Osteocyte (in vitro differentiated cells): ENCODE measurements at regions not wholly inside any gene's neighbourhood (a gene's known extent, or its start where the extent isn't known, plus 50 kb on each side); places are given as distances from the start of the nearest gene placed in this dataset.

Experiments
- DNase-seq: peaks from one replicate; pipeline ENCODE4 v3.0.0; 2021; ENCODE audit warnings: mixed read lengths; ENCODE audit not compliant: unreplicated experiment; ENCODE audit errors: extremely low spot score
- H3K27ac Mint-ChIP-seq: one replicate; pipeline ENCODE4 v1.8.0; 2021; ENCODE audit warnings: mild to moderate bottlenecking, mixed read lengths; ENCODE audit not compliant: unreplicated experiment
- H3K27me3 Mint-ChIP-seq: one replicate; pipeline ENCODE4 v1.8.0; 2021; ENCODE audit warnings: mixed read lengths; ENCODE audit not compliant: unreplicated experiment
- H3K36me3 Mint-ChIP-seq: one replicate; pipeline ENCODE4 v1.8.0; 2021; ENCODE audit warnings: mixed read lengths; ENCODE audit not compliant: unreplicated experiment
- H3K4me1 Mint-ChIP-seq: one replicate; pipeline ENCODE4 v1.8.0; 2021; ENCODE audit warnings: mixed read lengths; ENCODE audit not compliant: unreplicated experiment
- H3K4me3 Mint-ChIP-seq: one replicate; pipeline ENCODE4 v1.8.0; 2021; ENCODE audit warnings: mild to moderate bottlenecking, moderate library complexity, mixed read lengths; ENCODE audit not compliant: unreplicated experiment
- H3K9me3 Mint-ChIP-seq: one replicate; pipeline ENCODE4 v1.8.0; 2021; ENCODE audit warnings: mixed read lengths; ENCODE audit not compliant: unreplicated experiment
- TF ChIP-seq, protein P1 (sequence below): fragments of 200-600 bp; sonication (generic); IDR thresholded peaks from 2 replicates; pipeline ENCODE4 v1.5.0; 2021; ENCODE audit warnings: antibody characterized with exemption, mild to moderate bottlenecking, moderate library complexity

DNA sequence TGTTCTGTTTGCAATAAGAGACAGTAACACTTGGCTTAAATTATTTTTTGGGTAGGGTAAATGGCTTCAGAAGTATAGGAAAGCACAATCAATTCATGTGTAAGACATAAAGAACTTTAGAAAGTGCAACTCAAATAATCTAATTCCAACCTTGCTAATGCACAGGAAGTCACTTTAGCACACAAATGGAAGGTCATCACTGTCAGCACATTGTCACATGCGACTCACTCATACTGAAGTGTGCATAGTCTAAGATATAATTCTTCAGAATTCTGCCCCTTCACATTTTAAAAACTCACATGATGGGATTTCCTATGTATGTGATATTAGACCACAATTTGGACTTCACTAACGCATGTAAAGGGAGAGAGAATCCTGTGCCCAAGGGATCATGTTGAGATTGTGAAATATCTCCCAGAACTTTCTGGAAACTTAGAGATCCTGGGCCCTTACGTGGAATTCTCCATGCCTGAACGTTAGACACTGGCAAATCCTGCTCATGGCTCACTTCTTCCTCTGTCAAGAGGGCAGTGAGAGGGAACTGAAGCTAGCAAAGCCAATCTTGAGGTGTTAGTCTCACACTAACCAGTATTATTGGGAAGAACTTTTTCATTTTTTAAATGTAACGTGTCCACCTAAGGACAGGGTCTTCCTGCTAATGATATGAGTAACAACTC lies 403.2 kb upstream of the PTGER4 start:
- no peak overlapping the region for H3K27ac Mint-ChIP-seq
- H3K36me3 Mint-ChIP-seq: no peaks in the 10 kb centered on the region
- H3K4me1 Mint-ChIP-seq: peaks cover 20% of the 10 kb centered on the region
- no peak for DNase-seq
- H3K27me3 Mint-ChIP-seq: peaks cover 2% of the 10 kb centered on the region
- no peak overlapping the region for H3K4me3 Mint-ChIP-seq
- no peaks in the 10 kb centered on the region for H3K9me3 Mint-ChIP-seq
- TF ChIP-seq, protein P1, sequence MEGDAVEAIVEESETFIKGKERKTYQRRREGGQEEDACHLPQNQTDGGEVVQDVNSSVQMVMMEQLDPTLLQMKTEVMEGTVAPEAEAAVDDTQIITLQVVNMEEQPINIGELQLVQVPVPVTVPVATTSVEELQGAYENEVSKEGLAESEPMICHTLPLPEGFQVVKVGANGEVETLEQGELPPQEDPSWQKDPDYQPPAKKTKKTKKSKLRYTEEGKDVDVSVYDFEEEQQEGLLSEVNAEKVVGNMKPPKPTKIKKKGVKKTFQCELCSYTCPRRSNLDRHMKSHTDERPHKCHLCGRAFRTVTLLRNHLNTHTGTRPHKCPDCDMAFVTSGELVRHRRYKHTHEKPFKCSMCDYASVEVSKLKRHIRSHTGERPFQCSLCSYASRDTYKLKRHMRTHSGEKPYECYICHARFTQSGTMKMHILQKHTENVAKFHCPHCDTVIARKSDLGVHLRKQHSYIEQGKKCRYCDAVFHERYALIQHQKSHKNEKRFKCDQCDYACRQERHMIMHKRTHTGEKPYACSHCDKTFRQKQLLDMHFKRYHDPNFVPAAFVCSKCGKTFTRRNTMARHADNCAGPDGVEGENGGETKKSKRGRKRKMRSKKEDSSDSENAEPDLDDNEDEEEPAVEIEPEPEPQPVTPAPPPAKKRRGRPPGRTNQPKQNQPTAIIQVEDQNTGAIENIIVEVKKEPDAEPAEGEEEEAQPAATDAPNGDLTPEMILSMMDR: no peak

DNA sequence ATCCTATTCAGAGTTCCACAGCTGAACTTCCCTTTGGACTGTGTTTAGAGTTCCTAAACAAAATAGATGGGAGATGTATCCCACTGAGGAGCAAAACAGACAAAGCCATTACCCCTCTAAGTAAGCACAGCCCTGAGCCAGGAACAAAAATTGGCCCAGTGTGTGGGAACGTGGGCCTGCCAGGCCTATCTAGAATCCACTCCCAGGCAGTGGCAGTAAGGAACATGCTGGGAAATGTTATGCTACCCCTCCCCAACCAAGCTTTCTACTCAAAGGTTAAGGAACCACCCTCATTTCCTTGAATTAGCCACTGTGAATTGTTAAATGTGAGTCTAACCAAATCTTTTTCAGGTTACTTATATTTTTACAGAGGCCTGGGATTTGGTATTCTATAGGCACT lies 405.1 kb upstream of the PTGER4 start:
- H3K4me3 Mint-ChIP-seq: no peak overlapping the region
- TF ChIP-seq, protein P1: no peak

DNA sequence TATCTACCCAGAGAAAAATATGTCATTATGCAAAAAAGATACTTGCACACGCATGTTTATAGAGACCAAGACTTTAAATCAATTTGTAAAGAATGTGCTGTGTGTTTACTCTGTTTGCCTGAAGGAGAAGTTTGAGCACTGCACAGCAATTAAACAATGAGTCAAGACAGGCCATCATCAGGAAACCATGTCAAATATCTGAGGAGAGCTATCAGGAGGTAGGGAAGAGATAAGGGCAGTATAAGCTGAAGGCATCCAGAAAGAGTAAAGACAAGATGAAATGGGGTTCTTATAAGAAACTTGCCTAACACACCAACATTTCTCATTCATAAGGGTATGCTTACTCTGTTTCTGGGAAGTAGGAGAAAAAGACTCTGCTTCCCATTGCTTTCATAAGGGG lies 405.8 kb upstream of the PTGER4 start:
- Mint-ChIP-seq H3K27me3 (peaks cover 2% of the 10 kb centered on the region), H3K9me3 (no peaks in the 10 kb centered on the region), H3K4me1 (peaks cover 8% of the 10 kb centered on the region), H3K27ac (no peak overlapping the region), H3K36me3 (no peaks in the 10 kb centered on the region), H3K4me3 (no peak overlapping the region)
- TF ChIP-seq, protein P1: no peak
- DNase-seq: no peak

More for the DNA sequence above, 405.1 kb upstream of the PTGER4 start:
- Mint-ChIP-seq H3K4me1 (peaks cover 12% of the 10 kb centered on the region), H3K27me3 (peaks cover 2% of the 10 kb centered on the region), H3K36me3 (no peaks in the 10 kb centered on the region), H3K9me3 (no peaks in the 10 kb centered on the region), H3K27ac (no peak overlapping the region)
- DNase-seq: no peak

DNA sequence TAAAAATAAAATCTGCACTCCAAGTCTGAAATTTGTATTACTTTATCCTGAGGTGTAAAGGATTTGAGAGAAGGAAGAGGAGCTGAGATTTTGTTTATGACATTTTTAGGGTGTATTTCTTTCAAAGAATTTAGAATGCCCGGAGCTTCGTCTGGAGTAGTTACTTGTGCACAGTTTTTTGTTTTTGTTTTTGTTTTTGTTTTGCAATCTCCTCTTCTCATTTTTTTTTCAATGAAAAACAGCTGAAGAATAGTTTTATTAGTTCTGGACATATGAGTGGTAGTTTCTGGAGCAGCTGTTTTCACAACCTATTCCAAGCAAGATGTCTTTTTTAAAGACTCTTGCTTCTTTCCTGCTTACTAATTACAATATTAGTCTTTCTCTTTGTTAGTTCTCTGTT lies 408.2 kb upstream of the PTGER4 start:
- Mint-ChIP-seq H3K36me3 (no peaks in the 10 kb centered on the region), H3K27me3 (peaks cover 2% of the 10 kb centered on the region), H3K27ac (no peak overlapping the region), H3K4me3 (no peak overlapping the region), H3K9me3 (no peaks in the 10 kb centered on the region), H3K4me1 (peaks cover 2% of the 10 kb centered on the region)
- TF ChIP-seq, protein P1: no peak
- DNase-seq: no peak

DNA sequence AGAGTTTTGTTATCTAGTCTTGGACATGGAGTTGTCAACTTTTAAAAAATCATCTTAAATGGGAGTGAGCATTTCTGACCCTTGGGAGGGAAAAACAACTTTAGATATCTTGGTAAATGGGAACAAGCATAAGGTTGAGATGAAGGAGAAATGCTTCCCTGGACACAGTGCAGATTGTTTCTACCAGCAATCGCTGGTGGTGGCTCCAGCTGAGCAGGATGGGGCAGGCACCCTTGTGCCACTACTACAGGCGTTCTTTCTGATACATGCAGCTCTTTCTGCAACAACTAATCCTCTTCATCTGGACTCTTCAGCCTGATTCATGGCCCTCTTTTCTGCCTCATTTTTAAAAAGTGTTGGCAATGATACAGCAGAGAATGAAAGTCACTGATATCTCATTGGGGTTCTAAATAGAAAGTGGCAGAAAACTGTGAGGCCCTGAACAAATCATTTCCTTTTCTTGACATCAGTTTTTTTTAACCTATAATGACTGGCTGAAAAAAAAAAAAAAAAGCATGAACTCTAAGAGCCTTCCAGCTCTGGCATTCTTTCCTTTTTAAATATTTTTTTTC lies 409.4 kb upstream of the PTGER4 start:
- H3K27me3 Mint-ChIP-seq: peaks cover 2% of the 10 kb centered on the region
- H3K9me3 Mint-ChIP-seq: no peaks in the 10 kb centered on the region
- H3K4me1 Mint-ChIP-seq: peaks cover 2% of the 10 kb centered on the region

More for the DNA sequence above, 409.4 kb upstream of the PTGER4 start:
- DNase-seq: no peak
- Mint-ChIP-seq H3K27ac (no peak overlapping the region), H3K36me3 (no peaks in the 10 kb centered on the region), H3K4me3 (no peak overlapping the region)
- TF ChIP-seq, protein P1: no peak
